CD4-positive, alpha-beta T cell treated with Interleukin-17A for 4 hours (primary cell): ENCODE measurements at regions not wholly inside any gene's neighbourhood (a gene's known extent, or its start where the extent isn't known, plus 50 kb on each side); places are given as distances from the start of the nearest gene placed in this dataset.

Experiments
- DNase-seq: peaks from one replicate; pipeline ENCODE4 v3.0.0-alpha.2; 2020; ENCODE audit warnings: mixed read lengths

DNA sequence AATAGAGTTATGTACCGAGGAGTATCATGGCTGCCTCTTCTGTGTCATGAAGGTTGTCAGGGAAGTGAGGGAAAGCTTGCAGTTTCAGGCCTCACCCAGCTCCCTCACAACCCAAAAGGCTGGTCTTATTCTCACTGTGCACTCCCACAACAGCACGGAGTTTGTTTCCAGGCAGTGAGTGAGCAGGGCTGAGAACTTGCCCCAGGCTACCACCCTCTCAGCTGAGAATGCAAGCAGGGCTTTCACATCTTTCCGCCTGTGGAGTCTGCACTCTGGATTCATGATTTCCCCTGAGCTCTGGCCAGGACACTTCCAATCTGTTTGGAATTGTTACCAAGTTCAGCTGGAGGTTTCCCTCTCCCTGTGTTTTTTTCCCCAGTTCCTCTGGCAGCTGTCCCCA, 2284.7 kb upstream of the PCDH20 start:
- DNase-seq, result no peak

DNA sequence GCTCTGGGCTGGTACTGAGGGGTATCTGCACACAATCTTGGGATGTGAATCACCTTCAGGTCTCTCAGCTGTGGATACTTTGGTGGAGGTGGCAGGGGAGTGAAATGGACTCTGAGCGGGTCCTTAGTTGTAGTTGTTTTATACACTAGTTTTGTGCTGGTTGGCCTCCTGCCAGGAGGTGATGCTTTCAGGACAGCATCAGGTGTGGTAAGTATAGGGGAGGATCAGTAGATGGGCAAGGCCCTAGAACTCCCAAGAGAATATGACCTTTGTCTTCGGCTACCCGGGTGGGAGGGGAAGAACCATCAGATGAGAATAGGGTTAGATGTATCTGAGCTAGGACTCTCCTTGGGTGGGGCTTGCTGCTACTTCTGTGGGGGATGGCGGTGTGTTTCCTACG, 2284.3 kb upstream of the PCDH20 start:
- DNase-seq, result no peak

GRCh38 chr13:63696055-63696454, 2280.4 kb upstream of the PCDH20 start:
- DNase-seq, result no peak

- no peak for DNase-seq
These were observed 2278.0 kb upstream of the PCDH20 start for GRCh38 chr13:63693696-63694095.

DNA sequence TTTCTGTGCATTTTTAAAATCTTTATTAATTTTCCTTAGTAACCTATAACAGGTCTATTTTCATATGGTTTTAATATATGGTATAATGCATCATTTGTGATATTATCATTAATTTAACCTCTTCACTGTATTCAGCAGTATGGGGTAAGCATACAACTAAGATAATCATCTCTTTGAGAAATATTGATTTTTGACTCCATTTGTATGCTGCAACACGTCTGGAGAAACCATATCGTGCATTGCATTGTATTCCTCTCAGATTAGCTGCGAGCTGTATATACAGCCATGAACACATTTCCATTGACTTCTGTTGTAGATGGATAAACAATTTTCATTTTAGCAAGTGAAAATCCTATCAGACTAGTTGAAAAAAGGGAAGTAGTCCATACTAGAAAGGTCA, 2275.8 kb upstream of the PCDH20 start:
- DNase-seq, result no peak

GRCh38 chr13:63690672-63691071, 2275.0 kb upstream of the PCDH20 start:
- DNase-seq, result no peak

DNA sequence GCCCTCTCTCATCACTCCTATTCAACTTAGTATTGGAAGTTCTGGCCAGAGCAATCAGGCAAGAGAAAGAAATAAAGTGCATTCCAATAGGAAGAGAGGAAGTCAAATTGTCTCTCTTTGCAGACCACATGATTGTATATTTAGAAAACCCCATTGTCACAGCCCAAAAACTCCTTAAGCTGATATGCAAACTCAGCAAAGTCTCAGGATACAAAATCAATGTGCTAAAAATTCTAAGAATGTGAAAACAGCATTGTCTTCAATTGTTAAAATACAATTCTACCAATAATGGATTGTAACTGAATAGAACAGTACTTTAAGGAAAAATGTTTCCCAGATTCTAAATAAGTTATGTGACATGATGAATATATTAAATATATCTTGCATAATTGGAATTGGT, 2269.2 kb upstream of the PCDH20 start:
- DNase-seq, result no peak

GRCh38 chr13:63680704-63681103, 2265.1 kb upstream of the PCDH20 start:
- no peak for DNase-seq

- DNase-seq, result no peak
These were observed 2255.6 kb upstream of the PCDH20 start for GRCh38 chr13:63671296-63671695.

DNA sequence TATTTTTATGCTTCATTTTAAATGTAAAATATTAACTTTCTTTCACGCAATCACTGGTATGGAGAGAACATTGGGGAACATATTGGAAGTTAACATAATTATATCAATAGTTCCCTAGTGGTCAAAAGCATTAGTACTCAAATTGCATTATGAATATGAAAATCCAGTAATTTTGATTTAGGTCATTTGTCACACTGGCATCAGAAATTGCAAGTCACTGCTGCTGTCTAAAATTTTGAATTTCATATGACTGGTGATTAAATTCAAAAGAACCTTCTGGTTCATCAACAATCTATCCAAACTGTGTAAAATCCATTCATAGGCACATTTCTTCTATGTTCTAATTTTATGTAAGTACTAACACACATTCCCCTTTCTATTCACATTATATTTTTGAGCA, 2235.7 kb upstream of the PCDH20 start:
- DNase-seq, result no peak

GRCh38 chr13:63643543-63643942, 2227.9 kb upstream of the PCDH20 start:
- no peak for DNase-seq

DNA sequence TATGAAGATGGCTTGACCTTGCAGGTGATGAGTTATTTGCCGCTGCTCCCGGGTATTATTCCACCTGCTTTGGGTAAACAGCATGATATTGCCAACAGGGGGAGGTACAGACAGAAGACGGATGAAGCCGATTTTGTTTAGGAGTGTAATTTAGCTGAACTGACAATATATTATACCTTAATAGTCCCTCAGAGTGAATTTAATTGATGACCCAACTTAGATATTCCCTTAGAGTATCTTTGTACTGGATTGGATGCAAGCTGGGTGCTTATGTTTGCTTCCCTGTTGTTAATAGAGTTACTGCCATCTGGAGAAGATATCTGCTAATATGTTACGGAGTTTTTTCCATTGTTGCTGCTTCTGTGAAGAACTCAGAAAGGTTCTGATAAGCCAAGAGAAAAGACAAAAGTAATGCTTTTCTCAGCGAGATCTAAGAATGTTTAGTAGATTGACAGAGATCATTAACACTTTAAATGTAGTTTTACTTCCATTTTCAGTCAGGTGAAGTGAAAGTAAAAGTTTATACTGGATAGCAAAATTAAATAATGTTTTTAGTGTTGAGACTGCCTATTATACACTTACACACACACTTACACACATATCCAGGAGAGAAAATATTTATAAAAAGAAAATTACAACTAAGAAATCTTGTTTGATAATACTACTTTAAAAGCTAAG, 2220.8 kb upstream of the PCDH20 start:
- no peak for DNase-seq

DNA sequence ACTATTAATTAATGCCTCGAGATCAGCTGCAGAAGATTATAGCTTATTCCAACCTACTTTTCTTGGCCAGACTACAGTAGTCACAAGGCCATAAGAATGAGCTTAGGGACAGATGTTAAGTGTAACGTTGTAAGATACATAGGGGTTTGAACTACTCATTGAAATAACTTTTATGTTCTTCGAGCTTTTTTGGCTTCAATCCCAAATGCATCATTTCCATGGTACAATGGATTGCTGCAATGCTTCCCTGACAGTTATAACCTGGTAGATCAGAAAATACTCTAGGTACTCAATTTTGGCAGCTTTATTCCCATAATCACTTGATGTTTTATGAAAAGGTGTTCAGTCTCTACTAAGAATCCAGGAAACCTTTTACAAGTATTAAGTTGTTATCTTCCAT, 2216.7 kb upstream of the PCDH20 start:
- DNase-seq, result no peak

DNA sequence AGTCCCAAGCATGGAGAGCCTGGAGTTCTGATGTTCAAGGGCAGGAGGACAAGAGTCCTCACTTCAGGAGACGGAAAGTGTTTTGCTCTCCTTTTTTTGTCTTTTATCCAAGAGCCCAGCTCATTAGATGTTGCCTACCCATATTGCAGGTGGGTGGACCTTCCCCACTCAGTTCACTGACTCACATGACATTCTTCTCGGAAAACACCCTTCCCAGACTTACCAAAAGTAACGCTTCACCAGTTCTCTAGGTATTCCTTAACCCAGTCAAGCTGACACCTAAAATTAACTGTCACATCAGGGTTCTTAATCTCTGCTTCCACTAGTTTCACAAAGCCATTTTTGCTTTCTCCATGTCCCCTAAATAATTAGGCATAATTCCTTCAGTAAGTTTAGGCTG, 2215.4 kb upstream of the PCDH20 start:
- DNase-seq, result no peak

GRCh38 chr13:63629591-63629990, 2213.9 kb upstream of the PCDH20 start:
- DNase-seq, result no peak

DNA sequence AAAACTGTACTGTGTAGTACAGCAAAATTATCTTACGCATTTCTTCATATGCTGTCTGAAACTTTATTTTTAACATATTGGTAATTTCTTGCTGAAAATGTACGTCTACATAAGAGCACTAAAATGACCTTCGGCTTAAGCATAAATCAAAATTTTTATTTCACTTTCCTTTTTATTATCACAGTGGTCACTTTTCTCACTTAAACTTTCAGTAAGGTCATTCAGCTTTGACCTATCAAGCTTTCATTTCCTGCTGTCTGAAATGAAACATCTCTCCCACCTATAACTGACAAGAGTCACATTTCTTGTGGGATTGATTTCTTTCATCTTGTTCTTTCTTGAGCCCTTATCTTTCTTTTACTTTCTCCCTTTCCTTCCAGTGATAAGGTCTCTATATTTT, 2212.7 kb upstream of the PCDH20 start:
- DNase-seq, result no peak

GRCh38 chr13:63625869-63626268, 2210.2 kb upstream of the PCDH20 start:
- DNase-seq, result no peak

DNA sequence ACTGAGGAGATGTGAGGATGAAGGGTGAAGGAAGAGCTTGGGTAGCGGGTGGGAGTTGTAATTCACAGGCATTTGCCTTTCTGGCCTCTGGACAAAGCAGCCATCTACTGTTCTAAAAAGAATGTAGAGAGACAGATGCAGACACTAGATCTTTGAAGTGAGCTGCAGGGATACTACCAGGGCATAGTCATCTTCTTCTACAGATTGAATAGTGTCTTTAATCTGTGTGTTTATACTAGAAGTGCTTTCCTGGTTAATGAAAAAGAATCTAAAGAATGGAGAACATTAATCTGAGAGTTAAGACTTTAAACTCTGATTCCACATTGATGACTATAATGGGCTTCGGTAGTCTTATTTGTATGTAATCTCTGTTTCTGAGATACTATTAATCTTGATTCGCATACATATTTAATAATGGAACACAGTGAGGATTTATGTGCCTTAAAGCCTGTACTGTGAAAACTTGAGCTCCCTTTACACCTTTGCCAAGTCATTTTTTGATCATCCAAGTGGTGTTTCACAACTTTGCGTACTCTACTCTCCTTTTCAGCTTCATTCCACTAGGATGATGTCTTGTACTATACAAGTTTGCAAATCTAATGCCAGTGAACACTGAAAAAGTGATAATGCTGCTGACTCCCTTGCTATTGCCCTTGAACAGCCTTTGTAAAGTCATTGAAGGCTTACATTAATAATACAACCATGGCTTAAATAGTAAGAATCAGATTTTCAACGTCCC, 2199.4 kb upstream of the PCDH20 start:
- no peak for DNase-seq

GRCh38 chr13:63607153-63607552, 2191.5 kb upstream of the PCDH20 start:
- DNase-seq, result no peak

DNA sequence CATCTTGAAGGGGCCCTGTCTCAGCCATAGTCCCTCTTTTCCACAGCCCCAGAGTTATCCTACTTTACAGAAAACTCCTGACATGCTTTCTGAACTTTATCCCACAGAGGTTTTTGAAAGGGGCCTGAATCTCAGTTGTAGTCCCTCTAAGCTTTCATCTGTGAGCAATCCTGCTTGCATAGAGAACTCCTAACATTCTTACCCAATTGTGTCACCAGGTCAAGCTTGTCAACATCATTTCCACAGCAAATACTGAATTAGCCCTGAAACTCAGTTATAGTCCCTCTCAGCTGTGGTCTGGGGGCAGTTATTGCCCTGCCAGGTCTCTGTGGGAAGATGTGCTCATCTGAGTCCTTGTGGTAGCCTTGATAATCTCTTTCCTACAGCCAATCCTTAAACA, 2190.3 kb upstream of the PCDH20 start:
- no peak for DNase-seq

DNA sequence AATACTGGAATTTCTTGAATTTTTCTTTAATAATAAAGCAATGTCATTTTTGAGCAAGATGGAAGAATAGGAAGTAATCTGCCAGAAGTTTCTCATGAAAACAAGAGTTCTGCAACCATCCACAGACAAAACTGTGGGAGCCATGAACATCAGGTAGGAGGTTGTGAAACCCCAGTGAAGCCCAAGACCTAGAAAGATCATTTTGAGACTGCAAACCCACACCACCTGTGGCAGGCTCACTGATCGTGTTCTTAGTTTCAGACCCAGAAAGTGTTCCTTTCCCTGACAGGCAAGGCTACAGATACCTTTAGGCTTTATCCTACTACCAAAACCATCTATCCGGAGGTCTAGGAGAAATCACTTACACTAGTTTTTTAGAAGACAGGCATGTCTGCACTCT, 2189.8 kb upstream of the PCDH20 start:
- DNase-seq, result no peak

DNA sequence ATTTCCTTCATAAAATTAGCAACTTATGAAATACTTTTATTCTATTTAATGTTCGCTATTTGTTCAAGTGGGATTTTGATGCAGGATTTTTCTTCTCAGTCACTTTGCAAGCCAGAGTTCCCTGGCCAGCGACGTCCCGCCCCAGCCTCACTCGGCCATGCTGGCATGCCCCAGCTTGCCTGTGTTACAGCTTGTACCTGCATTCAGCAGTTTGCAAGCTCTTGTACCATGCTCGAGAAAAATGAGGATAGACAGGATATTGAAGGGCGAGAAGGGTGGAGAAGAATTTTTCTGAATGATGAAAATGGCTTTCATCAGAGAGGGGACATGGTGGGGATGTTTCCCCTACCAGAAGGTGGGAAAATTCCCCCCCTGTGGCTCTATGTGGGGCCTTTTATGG, 2180.2 kb upstream of the PCDH20 start:
- no peak for DNase-seq

- DNase-seq, result no peak
These were observed 2170.8 kb upstream of the PCDH20 start for GRCh38 chr13:63586467-63586866.

GRCh38 chr13:63578796-63579195, 2163.1 kb upstream of the PCDH20 start:
- DNase-seq, result no peak

DNA sequence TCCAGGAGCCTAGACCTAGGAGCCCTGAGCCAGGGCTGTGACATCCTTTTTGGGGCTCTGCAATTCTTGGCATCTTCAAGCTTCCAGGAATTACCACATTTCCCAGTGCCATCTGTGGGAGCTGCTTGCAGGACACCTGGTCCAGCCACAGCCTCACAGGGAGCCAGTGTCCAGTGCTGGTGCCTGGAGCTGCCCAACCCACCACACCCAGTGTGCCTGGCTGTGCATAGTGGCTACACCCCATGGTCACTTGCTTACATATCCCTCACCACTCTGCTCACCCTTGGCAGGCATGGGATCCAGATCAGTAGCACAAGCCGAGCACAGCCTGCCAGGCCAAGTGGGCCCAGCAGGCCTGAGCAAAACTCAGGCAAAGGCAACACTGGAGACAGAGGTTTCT, 2151.4 kb upstream of the PCDH20 start:
- DNase-seq, result no peak
